ENCODE measurements at regions not wholly inside any gene's neighbourhood (a gene's known extent, or its start where the extent isn't known, plus 50 kb on each side); places are given as distances from the start of the nearest gene placed in this dataset.

- no peak for DNase-seq
- H3K27ac ChIP-seq (ENCODE audit: insufficient read depth in 1 of 2, low read depth in 1 of 2, low read length in 2 of 2, poor library complexity in 1 of 2, severe bottlenecking in 2 of 2): no peak overlapping the region
- 73% methylated on average over 1 of the region's 3 CpGs for WGBS (ENCODE audit: insufficient coverage)
- CTCF ChIA-PET: interaction anchor here (1.1 kb wide), 1 partner anchor 9 kb away, joined by 3 read pairs; no protein-coding TSS in a partner anchor
- POLR2A ChIA-PET: no interaction called here
- H3K4me1 ChIP-seq (ENCODE audit: control extremely low read depth in 1 of 4, control insufficient read depth in 4 of 4, insufficient read depth in 4 of 4, low read length in 3 of 4): no peaks in the 10 kb centered on the region
- no peaks in the 10 kb centered on the region for H3K27me3 ChIP-seq (replicated peaks in 2 of 5; ENCODE audit: control insufficient read depth in 4 of 5, insufficient read depth in 5 of 5, low read length in 4 of 5)
- no peaks in the 10 kb centered on the region for H3K9me3 ChIP-seq (ENCODE audit: control extremely low read depth in 1 of 5, control insufficient read depth in 4 of 5, insufficient read depth in 2 of 5, low read depth in 1 of 5, low read length in 4 of 5)
- H3K4me3 ChIP-seq (ENCODE audit: control insufficient read depth in 1 of 7, extremely low read depth in 1 of 7, insufficient read depth in 4 of 7, low read depth in 2 of 7, low read length in 6 of 7): no peak overlapping the region
- H3K36me3 ChIP-seq (ENCODE audit: control insufficient read depth in 4 of 4, insufficient read depth in 4 of 4, low read length in 3 of 4): no peaks in the 10 kb centered on the region
Observed at GRCh38 chr1:5405263-5405662, 587.0 kb downstream of the NPHP4 start.

GRCh38 chr1:5404412-5405203 lies 587.6 kb downstream of the NPHP4 start:
- Histone ChIP-seq H3K4me1 (ENCODE audit: control extremely low read depth in 1 of 4, control insufficient read depth in 4 of 4, insufficient read depth in 4 of 4, low read length in 3 of 4) (no peaks in the 10 kb centered on the region), H3K27me3 (replicated peaks in 2 of 5; ENCODE audit: control insufficient read depth in 4 of 5, insufficient read depth in 5 of 5, low read length in 4 of 5) (no peaks in the 10 kb centered on the region), H3K36me3 (ENCODE audit: control insufficient read depth in 4 of 4, insufficient read depth in 4 of 4, low read length in 3 of 4) (no peaks in the 10 kb centered on the region), H3K27ac (ENCODE audit: insufficient read depth in 1 of 2, low read depth in 1 of 2, low read length in 2 of 2, poor library complexity in 1 of 2, severe bottlenecking in 2 of 2) (no peak overlapping the region), H3K9me3 (ENCODE audit: control extremely low read depth in 1 of 5, control insufficient read depth in 4 of 5, insufficient read depth in 2 of 5, low read depth in 1 of 5, low read length in 4 of 5) (no peaks in the 10 kb centered on the region), H3K4me3 (ENCODE audit: control insufficient read depth in 1 of 7, extremely low read depth in 1 of 7, insufficient read depth in 4 of 7, low read depth in 2 of 7, low read length in 6 of 7) (no peak overlapping the region)
- DNase-seq: no peak
- ChIA-PET CTCF (interaction anchor here (1.1 kb wide), 1 partner anchor 10 kb away, joined by 3 read pairs; no protein-coding TSS in a partner anchor), POLR2A (no interaction called here)
- 94% methylated on average over 6 of the region's 7 CpGs for WGBS (ENCODE audit: insufficient coverage)

GRCh38 chr1:5403935-5404334 lies 588.3 kb downstream of the NPHP4 start:
- H3K36me3 ChIP-seq (ENCODE audit: control insufficient read depth in 4 of 4, insufficient read depth in 4 of 4, low read length in 3 of 4): no peaks in the 10 kb centered on the region
- WGBS (ENCODE audit: insufficient coverage): 86% methylated on average over 4 of the region's 5 CpGs
- H3K27ac ChIP-seq (ENCODE audit: insufficient read depth in 1 of 2, low read depth in 1 of 2, low read length in 2 of 2, poor library complexity in 1 of 2, severe bottlenecking in 2 of 2): no peak overlapping the region
- ChIA-PET POLR2A (no interaction called here), CTCF (no interaction called here)
- DNase-seq: no peak
- no peaks in the 10 kb centered on the region for H3K27me3 ChIP-seq (replicated peaks in 2 of 5; ENCODE audit: control insufficient read depth in 4 of 5, insufficient read depth in 5 of 5, low read length in 4 of 5)
- H3K4me1 ChIP-seq (ENCODE audit: control extremely low read depth in 1 of 4, control insufficient read depth in 4 of 4, insufficient read depth in 4 of 4, low read length in 3 of 4): no peaks in the 10 kb centered on the region
- H3K4me3 ChIP-seq (ENCODE audit: control insufficient read depth in 1 of 7, extremely low read depth in 1 of 7, insufficient read depth in 4 of 7, low read depth in 2 of 7, low read length in 6 of 7): no peak overlapping the region
- H3K9me3 ChIP-seq (ENCODE audit: control extremely low read depth in 1 of 5, control insufficient read depth in 4 of 5, insufficient read depth in 2 of 5, low read depth in 1 of 5, low read length in 4 of 5): no peaks in the 10 kb centered on the region

GRCh38 chr1:5402618-5403017 lies 589.6 kb downstream of the NPHP4 start:
- Histone ChIP-seq H3K4me3 (ENCODE audit: control insufficient read depth in 1 of 7, extremely low read depth in 1 of 7, insufficient read depth in 4 of 7, low read depth in 2 of 7, low read length in 6 of 7) (no peak overlapping the region), H3K36me3 (ENCODE audit: control insufficient read depth in 4 of 4, insufficient read depth in 4 of 4, low read length in 3 of 4) (no peaks in the 10 kb centered on the region), H3K4me1 (ENCODE audit: control extremely low read depth in 1 of 4, control insufficient read depth in 4 of 4, insufficient read depth in 4 of 4, low read length in 3 of 4) (no peaks in the 10 kb centered on the region), H3K27ac (ENCODE audit: insufficient read depth in 1 of 2, low read depth in 1 of 2, low read length in 2 of 2, poor library complexity in 1 of 2, severe bottlenecking in 2 of 2) (no peak overlapping the region), H3K9me3 (ENCODE audit: control extremely low read depth in 1 of 5, control insufficient read depth in 4 of 5, insufficient read depth in 2 of 5, low read depth in 1 of 5, low read length in 4 of 5) (no peaks in the 10 kb centered on the region), H3K27me3 (replicated peaks in 2 of 5; ENCODE audit: control insufficient read depth in 4 of 5, insufficient read depth in 5 of 5, low read length in 4 of 5) (no peaks in the 10 kb centered on the region)
- ChIA-PET CTCF (no interaction called here), POLR2A (no interaction called here)
- DNase-seq: no peak
- WGBS (ENCODE audit: insufficient coverage): 91% methylated on average over 6 of the region's 10 CpGs

- no peak for DNase-seq
- Histone ChIP-seq H3K4me1 (ENCODE audit: control extremely low read depth in 1 of 4, control insufficient read depth in 4 of 4, insufficient read depth in 4 of 4, low read length in 3 of 4) (no peaks in the 10 kb centered on the region), H3K36me3 (ENCODE audit: control insufficient read depth in 4 of 4, insufficient read depth in 4 of 4, low read length in 3 of 4) (no peaks in the 10 kb centered on the region), H3K9me3 (ENCODE audit: control extremely low read depth in 1 of 5, control insufficient read depth in 4 of 5, insufficient read depth in 2 of 5, low read depth in 1 of 5, low read length in 4 of 5) (no peaks in the 10 kb centered on the region), H3K27me3 (replicated peaks in 2 of 5; ENCODE audit: control insufficient read depth in 4 of 5, insufficient read depth in 5 of 5, low read length in 4 of 5) (peaks cover 0 to 5% (median 0%) of the 10 kb centered on the region in 5 experiments), H3K4me3 (ENCODE audit: control insufficient read depth in 1 of 7, extremely low read depth in 1 of 7, insufficient read depth in 4 of 7, low read depth in 2 of 7, low read length in 6 of 7) (no peak overlapping the region), H3K27ac (ENCODE audit: insufficient read depth in 1 of 2, low read depth in 1 of 2, low read length in 2 of 2, poor library complexity in 1 of 2, severe bottlenecking in 2 of 2) (no peak overlapping the region)
- ChIA-PET CTCF (no interaction called here), POLR2A (no interaction called here)
- 100% methylated on average over 1 of the region's 1 CpG for WGBS (ENCODE audit: insufficient coverage)
Observed at GRCh38 chr1:5399771-5400170, 592.5 kb downstream of the NPHP4 start.

GRCh38 chr1:5396593-5396992 lies 595.6 kb downstream of the NPHP4 start:
- H3K9me3 ChIP-seq (ENCODE audit: control extremely low read depth in 1 of 5, control insufficient read depth in 4 of 5, insufficient read depth in 2 of 5, low read depth in 1 of 5, low read length in 4 of 5): no peaks in the 10 kb centered on the region
- H3K4me3 ChIP-seq (ENCODE audit: control insufficient read depth in 1 of 7, extremely low read depth in 1 of 7, insufficient read depth in 4 of 7, low read depth in 2 of 7, low read length in 6 of 7): no peak overlapping the region
- CTCF ChIA-PET: no interaction called here
- WGBS (ENCODE audit: insufficient coverage): 100% methylated on average over 1 of the region's 3 CpGs
- DNase-seq: no peak
- POLR2A ChIA-PET: no interaction called here
- peaks cover 0 to 5% (median 0%) of the 10 kb centered on the region in 5 experiments for H3K27me3 ChIP-seq (replicated peaks in 2 of 5; ENCODE audit: control insufficient read depth in 4 of 5, insufficient read depth in 5 of 5, low read length in 4 of 5)
- no peak overlapping the region for H3K27ac ChIP-seq (ENCODE audit: insufficient read depth in 1 of 2, low read depth in 1 of 2, low read length in 2 of 2, poor library complexity in 1 of 2, severe bottlenecking in 2 of 2)
- no peaks in the 10 kb centered on the region for H3K36me3 ChIP-seq (ENCODE audit: control insufficient read depth in 4 of 4, insufficient read depth in 4 of 4, low read length in 3 of 4)
- H3K4me1 ChIP-seq (ENCODE audit: control extremely low read depth in 1 of 4, control insufficient read depth in 4 of 4, insufficient read depth in 4 of 4, low read length in 3 of 4): no peaks in the 10 kb centered on the region

- H3K27ac ChIP-seq (ENCODE audit: insufficient read depth in 1 of 2, low read depth in 1 of 2, low read length in 2 of 2, poor library complexity in 1 of 2, severe bottlenecking in 2 of 2): no peak overlapping the region
- CTCF ChIA-PET: no interaction called here
- H3K4me1 ChIP-seq (ENCODE audit: control extremely low read depth in 1 of 4, control insufficient read depth in 4 of 4, insufficient read depth in 4 of 4, low read length in 3 of 4): no peaks in the 10 kb centered on the region
- WGBS (ENCODE audit: insufficient coverage): 71% methylated on average over 6 of the region's 6 CpGs
- H3K36me3 ChIP-seq (ENCODE audit: control insufficient read depth in 4 of 4, insufficient read depth in 4 of 4, low read length in 3 of 4): no peaks in the 10 kb centered on the region
- H3K4me3 ChIP-seq (ENCODE audit: control insufficient read depth in 1 of 7, extremely low read depth in 1 of 7, insufficient read depth in 4 of 7, low read depth in 2 of 7, low read length in 6 of 7): no peak overlapping the region
- peaks cover 0 to 13% (median 0%) of the 10 kb centered on the region in 5 experiments for H3K27me3 ChIP-seq (replicated peaks in 2 of 5; ENCODE audit: control insufficient read depth in 4 of 5, insufficient read depth in 5 of 5, low read length in 4 of 5)
- POLR2A ChIA-PET: no interaction called here
- no peaks in the 10 kb centered on the region for H3K9me3 ChIP-seq (ENCODE audit: control extremely low read depth in 1 of 5, control insufficient read depth in 4 of 5, insufficient read depth in 2 of 5, low read depth in 1 of 5, low read length in 4 of 5)
- no peak for DNase-seq
Observed at GRCh38 chr1:5394111-5394510, 598.1 kb downstream of the NPHP4 start.
